SJSA1 (cell line): ENCODE measurements at regions not wholly inside any gene's neighbourhood (a gene's known extent, or its start where the extent isn't known, plus 50 kb on each side); places are given as distances from the start of the nearest gene placed in this dataset.

Source experiments
- DNase-seq, 2 experiments: peaks; one replicate each; pipeline ENCODE4 v3.0.0-alpha.2; 2015 to 2020; ENCODE audit warnings: low spot score in 2 of 2, low read depth in 1 of 2
- H3K27ac ChIP-seq: fragments of 250-450 bp; sonication (Bioruptor Pico); 2 replicates; pipeline ENCODE4 v1.5.1; 2020; ENCODE audit warnings: mild to moderate bottlenecking, moderate library complexity
- H3K27me3 ChIP-seq: fragments of 250-450 bp; sonication (Bioruptor Pico); replicated peaks from 2 replicates; pipeline ENCODE4 v1.5.1; 2020; ENCODE audit warnings: mild to moderate bottlenecking, moderate library complexity
- H3K36me3 ChIP-seq: fragments of 250-450 bp; sonication (Bioruptor Pico); 2 replicates; pipeline ENCODE4 v1.5.1; 2020; ENCODE audit warnings: mild to moderate bottlenecking
- H3K4me1 ChIP-seq: fragments of 250-450 bp; sonication (Bioruptor Pico); replicated peaks from 2 replicates; pipeline ENCODE4 v1.6.1; 2021; ENCODE audit warnings: mild to moderate bottlenecking
- H3K4me3 ChIP-seq: fragments of 250-450 bp; sonication (Bioruptor Pico); 2 replicates; pipeline ENCODE4 v1.5.1; 2020; ENCODE audit warnings: mild to moderate bottlenecking
- H3K9me3 ChIP-seq: fragments of 250-450 bp; sonication (Bioruptor Pico); replicated peaks from 2 replicates; pipeline ENCODE4 v1.5.1; 2020; ENCODE audit warnings: mild to moderate bottlenecking

GRCh38 chr10:111811517-111811916 lies 372.0 kb downstream of the GPAM start:
- no peaks in the 10 kb centered on the region for H3K4me1 ChIP-seq
- H3K4me3 ChIP-seq: no peak overlapping the region
- no peaks in the 10 kb centered on the region for H3K27me3 ChIP-seq
- no peak overlapping the region for H3K27ac ChIP-seq
- H3K36me3 ChIP-seq: no peaks in the 10 kb centered on the region
- no peak for DNase-seq
- H3K9me3 ChIP-seq: no peaks in the 10 kb centered on the region

DNA sequence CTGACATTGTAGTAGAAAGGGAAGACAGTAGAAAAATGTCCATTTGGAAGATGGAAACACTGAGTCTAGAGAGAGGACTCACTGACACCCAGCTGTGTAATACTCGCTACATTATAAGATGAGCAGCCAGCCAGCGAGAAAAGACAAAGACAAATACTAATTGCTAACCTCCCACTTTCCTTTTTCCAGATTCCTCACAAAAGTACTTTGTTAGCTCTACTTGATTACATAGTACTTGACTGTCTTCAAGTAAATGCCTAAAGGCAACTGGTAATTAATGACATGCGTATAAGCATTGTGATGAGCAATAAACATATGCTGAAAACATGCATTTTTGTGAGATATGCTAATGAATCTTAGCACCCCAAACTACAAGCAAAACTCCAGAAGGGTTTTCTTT lies 363.1 kb downstream of the GPAM start:
- Histone ChIP-seq H3K4me3 (no peak overlapping the region), H3K27ac (no peak overlapping the region), H3K4me1 (no peaks in the 10 kb centered on the region), H3K9me3 (no peaks in the 10 kb centered on the region), H3K27me3 (no peaks in the 10 kb centered on the region), H3K36me3 (no peaks in the 10 kb centered on the region)
- no peak for DNase-seq

GRCh38 chr10:111821871-111822270 lies 361.7 kb downstream of the GPAM start:
- Histone ChIP-seq H3K36me3 (no peaks in the 10 kb centered on the region), H3K9me3 (no peaks in the 10 kb centered on the region), H3K4me1 (no peaks in the 10 kb centered on the region), H3K27ac (no peak overlapping the region), H3K27me3 (no peaks in the 10 kb centered on the region), H3K4me3 (no peak overlapping the region)
- DNase-seq: no peak

DNA sequence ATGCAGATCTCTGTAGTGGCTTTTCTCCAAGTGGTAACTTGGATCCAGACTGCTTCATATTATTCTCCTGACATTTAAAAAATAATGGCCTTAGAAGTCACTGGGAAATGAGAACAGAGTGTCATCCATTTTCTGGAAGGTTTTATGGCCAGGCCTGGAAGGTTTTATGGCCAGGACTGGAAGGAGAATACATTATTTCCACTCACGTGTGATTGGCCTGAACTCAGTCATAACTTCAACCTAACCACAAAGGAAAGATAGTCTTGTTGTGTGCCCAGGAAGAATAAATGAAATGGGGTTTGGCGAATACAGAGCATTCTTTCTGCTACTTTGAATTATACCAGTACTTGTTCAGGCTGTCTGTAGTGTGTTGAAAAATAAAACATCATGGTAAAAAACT lies 360.9 kb downstream of the GPAM start:
- Histone ChIP-seq H3K27me3 (no peaks in the 10 kb centered on the region), H3K4me1 (no peaks in the 10 kb centered on the region), H3K9me3 (no peaks in the 10 kb centered on the region), H3K4me3 (no peak overlapping the region), H3K27ac (no peak overlapping the region), H3K36me3 (no peaks in the 10 kb centered on the region)
- DNase-seq: no peak

DNA sequence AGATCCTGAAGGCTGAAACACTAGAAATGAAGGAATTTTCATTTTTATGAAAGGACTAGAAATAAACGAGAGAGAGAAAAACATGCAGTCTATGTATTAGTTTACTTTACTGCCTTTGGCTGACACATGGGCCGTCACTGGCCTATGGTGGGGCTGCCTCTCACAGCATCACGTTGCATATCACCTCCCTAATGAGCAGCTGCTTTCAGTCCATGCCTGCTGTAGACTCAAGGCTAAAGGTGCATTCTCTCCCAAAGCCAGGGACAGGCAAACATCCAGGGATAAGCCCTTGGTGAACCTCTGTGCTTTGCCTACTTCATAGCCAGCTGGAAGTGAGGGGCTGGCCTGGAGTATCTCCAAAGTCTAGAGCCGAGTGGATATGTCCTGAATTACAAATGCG lies 359.4 kb downstream of the GPAM start:
- Histone ChIP-seq H3K27me3 (no peaks in the 10 kb centered on the region), H3K36me3 (no peaks in the 10 kb centered on the region), H3K4me3 (no peak overlapping the region), H3K27ac (no peak overlapping the region), H3K4me1 (no peaks in the 10 kb centered on the region), H3K9me3 (no peaks in the 10 kb centered on the region)
- DNase-seq: no peak

DNA sequence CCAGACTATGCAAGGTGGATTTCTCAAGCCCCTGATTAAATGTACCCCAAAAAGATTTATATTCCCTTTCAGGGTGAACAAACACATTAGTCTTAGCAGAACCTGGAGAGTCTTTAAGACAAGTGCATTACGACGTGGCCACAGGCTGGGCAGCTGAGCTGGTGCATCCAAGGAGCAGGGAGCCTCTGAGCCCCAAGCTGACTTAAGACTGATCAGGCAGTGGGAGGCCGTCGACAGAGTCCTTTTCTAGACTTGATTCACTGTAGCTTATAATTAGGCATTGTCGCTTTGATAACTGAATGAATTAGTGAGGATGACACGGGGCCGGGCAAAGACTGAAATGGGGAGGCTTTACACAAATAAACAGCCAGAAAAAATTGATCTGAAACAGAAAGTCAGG lies 353.2 kb downstream of the GPAM start:
- Histone ChIP-seq H3K27ac (no peak overlapping the region), H3K27me3 (no peaks in the 10 kb centered on the region), H3K36me3 (no peaks in the 10 kb centered on the region), H3K9me3 (no peaks in the 10 kb centered on the region), H3K4me1 (no peaks in the 10 kb centered on the region), H3K4me3 (no peak overlapping the region)
- no peak for DNase-seq

DNA sequence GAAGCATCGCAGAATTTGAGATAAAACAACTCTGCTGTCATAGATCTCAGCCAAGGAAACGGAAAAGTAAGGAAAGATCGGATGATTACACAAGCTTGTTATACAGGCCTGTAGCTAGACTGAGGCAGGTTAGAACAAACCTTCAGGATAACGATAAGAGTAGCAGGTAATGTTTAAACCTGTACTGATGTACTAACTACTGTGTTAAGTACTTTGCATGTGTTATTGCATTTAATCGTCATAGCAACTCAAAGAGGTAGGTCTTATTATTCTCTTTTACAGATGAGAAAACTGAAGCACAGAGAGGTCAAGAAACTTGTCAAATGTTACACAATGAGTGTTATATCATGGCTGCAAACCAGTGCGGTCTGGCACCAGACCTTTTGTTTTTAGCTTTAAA lies 352.5 kb downstream of the GPAM start:
- Histone ChIP-seq H3K27me3 (no peaks in the 10 kb centered on the region), H3K9me3 (no peaks in the 10 kb centered on the region), H3K4me1 (no peaks in the 10 kb centered on the region), H3K4me3 (no peak overlapping the region), H3K36me3 (no peaks in the 10 kb centered on the region), H3K27ac (no peak overlapping the region)
- DNase-seq: no peak

DNA sequence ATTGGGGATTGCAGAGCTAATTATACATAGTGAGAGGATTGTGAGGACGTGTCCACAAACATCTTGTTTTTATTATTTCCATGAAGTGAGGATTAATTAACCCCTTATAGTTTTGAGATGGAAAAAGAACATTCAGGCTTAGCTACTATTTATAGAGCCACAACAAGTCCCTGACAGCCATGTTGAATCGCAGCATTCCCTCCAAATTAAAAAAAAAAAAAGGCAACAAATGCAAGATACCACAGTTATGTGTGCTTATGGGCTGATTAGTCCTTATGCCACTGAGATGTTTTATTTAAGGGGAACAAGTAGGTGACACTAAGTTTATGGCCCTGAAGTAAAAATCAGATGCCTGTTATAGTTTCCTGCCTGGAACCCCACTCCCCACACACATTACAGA lies 350.3 kb downstream of the GPAM start:
- Histone ChIP-seq H3K4me1 (no peaks in the 10 kb centered on the region), H3K27me3 (no peaks in the 10 kb centered on the region), H3K27ac (no peak overlapping the region), H3K9me3 (no peaks in the 10 kb centered on the region), H3K36me3 (no peaks in the 10 kb centered on the region), H3K4me3 (no peak overlapping the region)
- DNase-seq: no peak

DNA sequence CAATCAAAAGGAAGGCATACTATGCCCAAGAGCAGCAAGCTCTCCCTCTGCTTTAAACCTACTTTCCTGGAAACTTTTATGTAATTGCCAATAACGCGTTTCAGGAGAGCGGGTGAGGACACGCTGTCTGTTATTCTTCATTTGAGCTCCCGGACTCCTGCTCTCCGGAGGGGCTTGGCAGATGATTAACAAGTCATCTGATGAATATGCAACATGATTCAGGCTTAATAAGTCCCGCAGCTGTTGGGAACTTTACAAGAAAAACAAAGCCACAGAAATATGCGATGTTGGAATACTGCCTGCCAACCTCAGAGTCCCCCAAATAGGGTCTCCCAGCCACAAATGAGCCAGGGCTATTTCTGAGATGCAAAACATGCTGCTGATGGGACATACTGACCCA lies 348.0 kb downstream of the GPAM start:
- no peaks in the 10 kb centered on the region for H3K9me3 ChIP-seq
- no peaks in the 10 kb centered on the region for H3K36me3 ChIP-seq
- no peak overlapping the region for H3K4me3 ChIP-seq
- no peak overlapping the region for H3K27ac ChIP-seq
- DNase-seq: no peak
- H3K4me1 ChIP-seq: no peaks in the 10 kb centered on the region
- no peaks in the 10 kb centered on the region for H3K27me3 ChIP-seq

GRCh38 chr10:111836064-111836463 lies 347.5 kb downstream of the GPAM start:
- Histone ChIP-seq H3K36me3 (no peaks in the 10 kb centered on the region), H3K4me3 (no peak overlapping the region), H3K9me3 (no peaks in the 10 kb centered on the region), H3K27me3 (no peaks in the 10 kb centered on the region), H3K4me1 (no peaks in the 10 kb centered on the region), H3K27ac (no peak overlapping the region)
- DNase-seq: no peak

DNA sequence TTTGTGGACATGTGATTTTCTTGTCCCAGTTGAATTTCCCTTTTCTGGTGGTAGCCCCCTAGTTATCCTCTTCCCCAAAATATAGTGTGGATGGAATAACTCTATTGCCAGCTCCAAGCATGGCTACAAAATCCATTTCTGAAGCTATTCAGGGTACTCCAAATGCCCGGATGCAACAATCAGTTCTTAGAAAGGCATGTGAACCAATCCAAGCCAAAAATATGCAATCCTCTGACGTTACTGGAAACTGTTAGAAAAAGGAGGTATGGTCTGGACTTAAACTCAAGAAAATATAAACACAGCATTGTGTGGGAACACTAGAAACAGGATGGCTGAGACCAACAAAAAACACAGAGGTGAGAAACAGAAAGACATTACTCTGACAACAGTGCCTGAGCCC lies 347.0 kb downstream of the GPAM start:
- no peaks in the 10 kb centered on the region for H3K9me3 ChIP-seq
- H3K4me1 ChIP-seq: no peaks in the 10 kb centered on the region
- no peaks in the 10 kb centered on the region for H3K36me3 ChIP-seq
- DNase-seq: no peak
- no peak overlapping the region for H3K27ac ChIP-seq
- H3K4me3 ChIP-seq: no peak overlapping the region
- H3K27me3 ChIP-seq: no peaks in the 10 kb centered on the region

DNA sequence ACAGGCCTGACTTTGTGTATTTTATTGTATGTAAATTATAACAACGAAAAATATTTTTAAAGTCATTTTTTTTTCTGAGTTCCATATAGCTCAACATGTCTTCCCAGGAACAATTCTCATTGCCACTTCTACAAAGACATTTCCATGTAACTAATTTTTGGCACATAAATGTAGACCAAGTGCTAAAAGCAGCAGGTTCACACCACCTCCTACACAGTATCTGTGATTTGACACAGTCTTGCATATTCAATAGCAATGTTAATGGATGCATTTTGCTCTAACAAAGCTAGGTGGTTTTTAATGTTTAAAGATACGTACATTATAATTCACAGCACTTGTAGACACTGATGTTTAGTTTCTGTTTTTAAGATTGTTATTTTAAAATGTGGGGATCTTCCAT lies 346.5 kb downstream of the GPAM start:
- no peaks in the 10 kb centered on the region for H3K4me1 ChIP-seq
- no peak overlapping the region for H3K4me3 ChIP-seq
- H3K27me3 ChIP-seq: no peaks in the 10 kb centered on the region
- DNase-seq: no peak
- H3K9me3 ChIP-seq: no peaks in the 10 kb centered on the region
- H3K36me3 ChIP-seq: no peaks in the 10 kb centered on the region
- no peak overlapping the region for H3K27ac ChIP-seq

DNA sequence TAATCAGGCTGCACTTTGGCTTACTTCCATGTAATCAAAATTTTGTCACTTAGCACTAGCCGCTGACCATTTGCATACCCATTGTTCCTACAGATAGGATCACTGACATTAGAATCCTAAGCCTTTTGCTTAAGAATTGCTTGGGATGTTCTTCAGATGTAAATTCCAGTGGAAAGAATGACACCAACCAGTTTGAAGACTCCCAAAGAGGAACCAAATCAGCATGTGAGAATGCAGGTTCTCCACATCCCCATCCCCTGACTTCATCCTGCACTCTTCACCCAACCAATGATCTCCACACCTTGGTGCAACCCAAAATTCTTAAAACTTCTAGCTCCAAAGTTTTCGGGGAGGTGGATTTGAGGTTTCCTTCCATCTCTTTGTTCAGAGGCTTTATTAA lies 345.6 kb downstream of the GPAM start:
- H3K27me3 ChIP-seq: no peaks in the 10 kb centered on the region
- H3K4me3 ChIP-seq: no peak overlapping the region
- no peak for DNase-seq
- H3K9me3 ChIP-seq: no peaks in the 10 kb centered on the region
- H3K4me1 ChIP-seq: no peaks in the 10 kb centered on the region
- H3K36me3 ChIP-seq: no peaks in the 10 kb centered on the region
- no peak overlapping the region for H3K27ac ChIP-seq

DNA sequence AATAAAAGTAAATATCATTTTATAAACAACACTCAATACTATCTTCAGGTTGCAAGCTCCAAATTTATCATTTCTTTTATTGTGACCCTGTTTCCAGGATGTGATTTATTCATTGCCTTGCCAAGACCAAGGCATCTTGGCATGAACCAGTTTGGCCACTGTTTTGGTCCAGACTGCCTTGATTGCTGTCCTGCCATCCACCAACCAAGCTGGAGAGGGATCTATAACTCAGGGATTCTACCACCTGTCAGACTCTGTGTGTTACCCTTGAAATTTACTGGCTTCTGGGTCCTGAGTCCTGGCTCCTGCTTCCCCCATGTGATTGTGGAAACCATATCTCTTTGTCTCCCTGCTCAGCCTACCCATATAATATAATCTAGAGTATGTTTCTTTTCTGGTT lies 343.0 kb downstream of the GPAM start:
- no peak overlapping the region for H3K27ac ChIP-seq
- no peaks in the 10 kb centered on the region for H3K27me3 ChIP-seq
- DNase-seq: no peak
- H3K4me1 ChIP-seq: no peaks in the 10 kb centered on the region
- no peaks in the 10 kb centered on the region for H3K36me3 ChIP-seq
- no peak overlapping the region for H3K4me3 ChIP-seq
- H3K9me3 ChIP-seq: no peaks in the 10 kb centered on the region; the same call in 1 of the 2 replicates

DNA sequence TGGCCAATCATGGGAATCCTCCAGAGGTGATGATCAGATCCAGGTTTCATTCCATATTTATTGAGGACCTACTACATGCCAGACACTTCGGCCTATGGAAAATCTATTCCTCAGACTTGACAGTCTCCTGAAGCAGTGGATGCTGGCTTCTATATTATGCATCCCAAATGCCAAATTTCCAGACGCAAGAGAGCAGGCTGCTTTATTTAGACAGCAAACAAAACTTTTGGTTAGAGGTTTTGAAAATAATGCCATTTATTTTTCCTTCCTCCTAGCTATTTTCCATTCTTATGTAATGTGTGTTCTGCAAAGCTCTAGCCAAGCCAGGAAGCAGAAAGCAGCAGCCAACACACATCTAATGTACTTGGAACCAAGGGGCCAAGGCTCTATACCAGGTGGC lies 330.8 kb downstream of the GPAM start:
- Histone ChIP-seq H3K36me3 (no peaks in the 10 kb centered on the region), H3K4me1 (no peaks in the 10 kb centered on the region)
- no peak for DNase-seq

More for the DNA sequence above, 330.8 kb downstream of the GPAM start:
- H3K27ac ChIP-seq: no peak overlapping the region
- 0 out of 2 replicates have a peak, but pooled peaks cover 4% of the 10 kb centered on the region for H3K9me3 ChIP-seq
- H3K27me3 ChIP-seq: no peaks in the 10 kb centered on the region
- H3K4me3 ChIP-seq: no peak overlapping the region
